ENCODE measurements at regions not wholly inside any gene's neighbourhood (a gene's known extent, or its start where the extent isn't known, plus 50 kb on each side); places are given as distances from the start of the nearest gene placed in this dataset.

GRCh38 chr2:88377641-88377991, 74.9 kb downstream of the FOXI3 start:
- TF ChIP-seq, protein P1, sequence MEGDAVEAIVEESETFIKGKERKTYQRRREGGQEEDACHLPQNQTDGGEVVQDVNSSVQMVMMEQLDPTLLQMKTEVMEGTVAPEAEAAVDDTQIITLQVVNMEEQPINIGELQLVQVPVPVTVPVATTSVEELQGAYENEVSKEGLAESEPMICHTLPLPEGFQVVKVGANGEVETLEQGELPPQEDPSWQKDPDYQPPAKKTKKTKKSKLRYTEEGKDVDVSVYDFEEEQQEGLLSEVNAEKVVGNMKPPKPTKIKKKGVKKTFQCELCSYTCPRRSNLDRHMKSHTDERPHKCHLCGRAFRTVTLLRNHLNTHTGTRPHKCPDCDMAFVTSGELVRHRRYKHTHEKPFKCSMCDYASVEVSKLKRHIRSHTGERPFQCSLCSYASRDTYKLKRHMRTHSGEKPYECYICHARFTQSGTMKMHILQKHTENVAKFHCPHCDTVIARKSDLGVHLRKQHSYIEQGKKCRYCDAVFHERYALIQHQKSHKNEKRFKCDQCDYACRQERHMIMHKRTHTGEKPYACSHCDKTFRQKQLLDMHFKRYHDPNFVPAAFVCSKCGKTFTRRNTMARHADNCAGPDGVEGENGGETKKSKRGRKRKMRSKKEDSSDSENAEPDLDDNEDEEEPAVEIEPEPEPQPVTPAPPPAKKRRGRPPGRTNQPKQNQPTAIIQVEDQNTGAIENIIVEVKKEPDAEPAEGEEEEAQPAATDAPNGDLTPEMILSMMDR (IDR thresholded peaks at IDR 0.05; ENCODE audit: insufficient read depth, low read depth, low read length), result no peak
- TF ChIP-seq EZH2 (IDR thresholded peaks at IDR 0.05; ENCODE audit: insufficient read depth, low read length), result no peak
